ENCODE measurements at regions not wholly inside any gene's neighbourhood (a gene's known extent, or its start where the extent isn't known, plus 50 kb on each side); places are given as distances from the start of the nearest gene placed in this dataset.

- no peak for DNase-seq (ENCODE audit: low spot score)
Measured at GRCh38 chr7:46810986-46811385, 770.9 kb downstream of the TNS3 start.

- no peak for DNase-seq (ENCODE audit: low spot score)
Measured at GRCh38 chr7:46809886-46810285, 772.0 kb downstream of the TNS3 start.

- DNase-seq (ENCODE audit: low spot score) = no peak
Measured at GRCh38 chr7:46806856-46807255, 775.1 kb downstream of the TNS3 start.

- DNase-seq (ENCODE audit: low spot score) = no peak
Measured at GRCh38 chr7:46802479-46802878, 779.4 kb downstream of the TNS3 start.

- DNase-seq (ENCODE audit: low spot score) = no peak
Measured at GRCh38 chr7:46791188-46791587, 790.7 kb downstream of the TNS3 start.

GRCh38 chr7:46786995-46787394 lies 794.9 kb downstream of the TNS3 start:
- DNase-seq (ENCODE audit: low spot score) = no peak

- DNase-seq (ENCODE audit: low spot score) = no peak
Measured at GRCh38 chr7:46786221-46786954, 795.5 kb downstream of the TNS3 start.

- DNase-seq (ENCODE audit: low spot score) = peak; percentile 80
Measured at GRCh38 chr7:46784732-46785131, 797.2 kb downstream of the TNS3 start.

GRCh38 chr7:46781901-46782439 lies 799.9 kb downstream of the TNS3 start:
- no peak for DNase-seq (ENCODE audit: low spot score)

- DNase-seq (ENCODE audit: low spot score) = peak; percentile 26
Measured at GRCh38 chr7:46776790-46777189, 805.1 kb downstream of the TNS3 start.

- no peak for DNase-seq (ENCODE audit: low spot score)
Measured at GRCh38 chr7:46775776-46776175, 806.1 kb downstream of the TNS3 start.

GRCh38 chr7:46775020-46775419 lies 806.9 kb downstream of the TNS3 start:
- DNase-seq (ENCODE audit: low spot score) = no peak

GRCh38 chr7:46774515-46774914 lies 807.4 kb downstream of the TNS3 start:
- DNase-seq (ENCODE audit: low spot score) = no peak

- no peak for DNase-seq (ENCODE audit: low spot score)
Measured at GRCh38 chr7:46772776-46773175, 809.1 kb downstream of the TNS3 start.

- DNase-seq (ENCODE audit: low spot score) = no peak
Measured at GRCh38 chr7:46767071-46767470, 814.8 kb downstream of the TNS3 start.

GRCh38 chr7:46764100-46764936 lies 817.6 kb downstream of the TNS3 start:
- DNase-seq (ENCODE audit: low spot score) = peak; percentile 100

- no peak for DNase-seq (ENCODE audit: low spot score)
Measured at GRCh38 chr7:46763344-46763743, 818.6 kb downstream of the TNS3 start.

- no peak for DNase-seq (ENCODE audit: low spot score)
Measured at GRCh38 chr7:46759711-46760480, 822.0 kb downstream of the TNS3 start.

GRCh38 chr7:46756996-46757395 lies 824.9 kb downstream of the TNS3 start:
- DNase-seq (ENCODE audit: low spot score) = no peak

- DNase-seq (ENCODE audit: low spot score) = no peak
Measured at GRCh38 chr7:46756256-46756655, 825.7 kb downstream of the TNS3 start.

GRCh38 chr7:46755120-46756034 lies 826.5 kb downstream of the TNS3 start:
- DNase-seq (ENCODE audit: low spot score) = no peak
